SIG-M5 treated with dmso at 0.1 percent for 504 hours (cell line): ENCODE measurements at regions not wholly inside any gene's neighbourhood (a gene's known extent, or its start where the extent isn't known, plus 50 kb on each side); places are given as distances from the start of the nearest gene placed in this dataset.
"Not testable (repeated sequence)": the region's sequence is repeated elsewhere in the genome, so short reads cannot be mapped to it uniquely, and the experiment has no call there.

Experiments used
- DNase-seq: peaks from one replicate; lab custom pipeline; 2025; ENCODE audit not compliant: unreplicated experiment; lab: John Stamatoyannopoulos, UW

DNA sequence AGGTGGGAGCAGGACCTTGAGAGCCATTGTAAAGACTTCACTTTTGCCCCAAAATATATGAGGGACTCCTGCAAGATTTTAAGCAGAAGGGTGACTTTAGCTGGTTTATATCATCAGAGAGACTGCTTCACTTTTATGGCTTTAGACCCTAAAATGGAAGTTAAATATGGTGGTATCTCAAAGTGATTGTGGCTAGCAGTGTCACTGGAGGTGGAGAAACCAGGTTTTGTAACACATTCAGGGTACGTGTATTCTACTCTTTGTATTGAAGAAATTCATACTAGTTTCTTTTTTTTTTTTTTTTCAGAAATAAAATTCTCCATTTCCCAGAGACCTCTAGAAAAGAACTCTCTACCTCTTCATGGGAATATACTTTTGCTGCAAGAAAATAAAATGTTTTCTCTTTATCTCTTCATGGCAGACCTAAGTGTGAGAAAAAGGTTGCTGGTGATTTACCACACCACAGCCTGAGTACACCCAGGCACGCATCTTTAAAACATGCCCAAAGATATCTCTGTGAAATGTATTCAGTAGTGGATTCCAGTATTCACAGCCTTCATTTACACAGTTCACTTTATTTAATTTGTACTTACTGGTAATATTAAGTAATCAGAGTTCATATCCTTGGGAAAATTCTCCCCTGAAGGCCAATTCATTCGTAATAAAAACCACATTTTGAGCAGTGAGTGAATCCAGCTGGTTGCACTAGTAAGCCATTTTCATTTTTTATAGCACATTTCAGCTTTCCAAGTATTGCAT, 74.3 kb upstream of the GUCY1A1 start:
- no peak for DNase-seq

DNA sequence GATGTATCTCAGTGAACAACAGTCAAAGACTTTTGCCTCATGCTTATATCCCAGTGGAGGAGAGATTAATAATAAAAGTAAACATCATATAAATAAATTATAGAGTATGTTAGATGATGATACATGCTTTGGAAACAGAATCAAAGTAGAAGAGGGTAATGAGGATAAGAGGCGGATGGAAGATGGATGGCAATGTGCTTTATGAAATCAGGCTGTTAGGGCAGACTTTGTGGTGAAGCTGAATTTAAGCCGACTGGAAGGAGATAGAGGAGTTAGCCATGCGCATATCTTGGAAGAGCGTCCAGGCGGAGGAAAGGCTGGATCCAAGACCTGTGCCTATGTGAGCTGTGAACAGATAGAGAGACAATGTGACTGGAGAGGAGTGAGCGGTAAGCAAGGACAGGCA, 74.9 kb upstream of the GUCY1A1 start:
- DNase-seq, result no peak

DNA sequence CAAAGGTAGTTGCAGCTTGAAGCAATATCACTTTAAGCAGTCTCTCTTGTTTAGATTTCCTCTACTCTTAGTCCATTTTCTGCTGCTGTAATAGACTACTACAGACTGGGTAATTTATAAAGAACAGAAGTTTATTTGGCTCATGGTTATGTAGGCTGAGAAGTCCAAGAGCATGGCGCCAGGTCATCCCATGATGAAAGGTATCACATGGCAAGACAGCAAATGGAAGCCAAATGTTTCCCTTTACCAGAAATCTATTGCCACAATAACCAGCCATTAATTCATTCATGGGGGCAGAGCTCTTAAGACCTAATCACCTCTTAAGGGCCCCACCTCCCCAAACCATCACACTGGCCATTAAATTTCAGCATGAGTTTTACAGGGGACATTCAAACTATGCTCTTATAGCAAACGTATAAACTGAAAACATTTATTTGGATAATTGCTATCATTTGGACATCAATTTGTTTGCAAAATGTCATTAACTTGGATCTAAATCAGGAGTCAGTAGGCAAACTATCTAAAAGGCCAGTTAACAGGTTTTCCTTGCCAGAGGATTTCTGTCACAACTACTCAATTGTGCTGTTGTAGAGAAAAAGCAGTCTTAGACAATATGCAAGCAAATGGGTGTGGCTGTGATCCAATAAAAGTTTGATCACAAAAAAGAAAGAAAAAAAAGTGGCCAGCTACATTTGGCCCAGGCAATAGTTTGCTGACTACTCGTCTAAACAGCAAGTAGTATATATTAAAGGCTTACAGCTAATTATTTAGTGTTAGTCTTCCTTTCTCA, 75.7 kb upstream of the GUCY1A1 start:
- DNase-seq, result no peak

DNA sequence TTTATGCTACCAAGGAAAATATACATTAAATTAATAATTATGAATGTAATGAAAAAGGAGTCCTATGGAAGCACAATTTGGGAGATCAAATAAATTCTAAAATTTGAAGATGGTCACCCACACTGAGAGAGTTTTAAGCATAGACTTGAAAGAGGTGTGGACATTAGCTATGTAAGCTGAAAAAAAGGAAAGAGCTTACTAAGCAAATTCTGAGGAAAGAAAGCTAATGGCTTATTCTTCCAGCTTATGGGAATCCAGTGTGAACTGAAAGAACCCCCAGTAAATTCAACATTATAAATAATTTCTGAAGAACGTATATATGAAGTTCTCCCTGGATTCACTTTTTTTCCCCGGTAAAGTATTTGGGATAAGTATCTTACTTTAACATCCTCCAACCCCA, 78.2 kb upstream of the GUCY1A1 start:
- no peak for DNase-seq

DNA sequence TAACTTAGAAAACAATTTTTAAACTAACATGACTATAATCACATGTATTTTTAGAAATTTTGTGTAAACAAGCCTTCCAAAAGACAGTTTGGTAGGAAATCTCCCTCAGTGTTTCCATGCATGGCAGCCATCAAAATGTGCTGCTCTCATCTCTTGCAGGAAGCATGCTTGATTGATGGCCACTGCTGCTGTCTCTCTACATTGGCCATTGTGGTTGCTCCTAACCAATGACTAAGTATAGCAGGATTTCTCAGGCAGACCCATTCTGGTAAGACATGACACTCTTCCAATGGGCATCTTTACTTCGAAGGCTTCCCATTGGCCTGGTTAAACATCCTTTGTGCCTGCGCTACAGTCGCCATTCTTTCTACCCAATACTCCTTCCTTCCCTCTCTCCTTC, 78.9 kb upstream of the GUCY1A1 start:
- DNase-seq, result no peak

DNA sequence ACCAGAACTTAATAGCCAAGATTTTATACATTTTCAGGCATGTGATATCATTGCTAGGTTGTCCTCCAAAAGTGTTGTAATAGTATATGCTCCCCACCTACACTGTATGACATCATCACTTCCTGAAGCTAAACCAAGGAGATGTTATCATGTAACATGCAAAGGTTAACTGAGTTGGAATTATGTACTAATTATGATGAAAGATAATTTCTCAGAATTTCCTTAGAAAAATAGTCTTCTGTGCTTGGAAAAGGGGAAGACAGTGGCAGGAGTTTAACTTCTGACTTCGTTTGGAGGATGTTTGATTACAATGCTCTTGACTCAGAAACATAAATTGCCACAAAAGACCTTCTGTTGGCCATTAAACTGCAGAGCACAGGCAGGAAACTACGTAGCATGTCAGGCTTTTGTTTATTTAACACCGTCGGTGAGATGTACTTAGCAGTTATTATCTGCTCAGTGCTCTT, 83.6 kb upstream of the GUCY1A1 start:
- no peak for DNase-seq

DNA sequence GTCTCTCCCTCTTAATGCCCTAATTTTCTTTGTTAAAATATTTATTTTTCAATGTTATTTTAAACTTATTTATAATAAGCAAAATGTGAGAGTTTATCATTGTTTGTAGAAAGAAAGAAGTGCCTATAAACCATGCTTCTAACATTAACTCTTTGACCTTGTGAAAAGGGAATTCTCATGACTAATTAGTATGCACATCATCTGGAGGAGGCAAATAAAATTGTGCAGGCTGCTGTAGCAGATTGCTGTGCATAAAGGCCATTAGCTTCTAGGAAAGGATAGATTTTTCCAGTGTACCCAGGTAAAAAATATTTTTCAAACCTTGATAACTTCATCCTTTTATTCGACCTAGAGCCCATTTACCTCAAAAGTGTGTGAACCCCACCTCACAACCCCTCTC, 84.6 kb upstream of the GUCY1A1 start:
- DNase-seq, result no peak

DNA sequence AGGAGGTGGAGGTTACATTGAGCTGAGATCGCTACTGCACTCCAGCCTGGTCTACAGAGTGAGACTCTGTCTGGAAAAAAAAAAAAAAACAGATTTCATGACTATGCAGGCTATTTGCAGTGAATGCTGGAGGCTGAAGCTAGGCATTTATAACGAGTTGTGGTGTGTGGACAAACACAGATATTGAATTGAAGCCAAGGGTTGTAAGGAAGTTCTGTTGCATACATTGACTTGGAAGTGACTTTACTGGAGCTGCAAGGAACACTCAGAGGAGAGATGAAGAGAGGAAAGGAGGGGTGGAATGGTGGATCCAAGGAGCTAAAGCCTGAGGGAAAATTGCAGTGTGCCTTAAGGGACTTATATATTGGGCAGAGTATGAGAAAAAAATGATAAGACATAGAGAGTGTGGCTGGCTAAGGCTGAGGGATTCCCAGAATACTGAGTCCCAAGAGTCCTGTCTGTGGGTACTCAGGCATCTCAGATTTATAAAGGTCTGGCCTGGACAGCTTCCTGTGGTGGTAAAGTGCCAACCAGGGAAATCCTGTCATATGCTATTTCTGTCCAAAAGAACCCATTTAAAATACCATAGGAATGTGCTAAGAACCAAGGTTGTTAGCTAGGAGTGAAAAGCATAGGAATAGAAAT, 87.8 kb upstream of the GUCY1A1 start:
- no peak for DNase-seq

DNA sequence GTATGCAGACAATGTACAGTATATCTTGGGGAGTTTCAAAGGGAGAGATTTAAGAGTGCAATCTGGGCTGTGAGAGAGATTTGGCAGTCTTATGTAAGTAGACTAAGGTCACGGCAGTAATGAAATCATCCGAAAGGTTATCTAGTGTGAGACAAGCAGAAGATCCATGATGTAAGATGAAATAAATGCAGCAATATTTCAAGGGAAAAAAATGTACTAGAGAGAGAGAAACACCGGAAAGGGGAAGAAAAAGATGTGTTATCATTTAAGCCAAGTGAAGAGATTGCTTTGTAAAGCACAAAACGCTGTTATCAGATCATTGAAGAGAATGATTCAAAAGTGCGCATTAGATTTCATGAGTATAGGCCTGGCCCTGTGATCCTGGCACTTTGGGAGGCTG, 88.4 kb upstream of the GUCY1A1 start:
- no peak for DNase-seq

DNA sequence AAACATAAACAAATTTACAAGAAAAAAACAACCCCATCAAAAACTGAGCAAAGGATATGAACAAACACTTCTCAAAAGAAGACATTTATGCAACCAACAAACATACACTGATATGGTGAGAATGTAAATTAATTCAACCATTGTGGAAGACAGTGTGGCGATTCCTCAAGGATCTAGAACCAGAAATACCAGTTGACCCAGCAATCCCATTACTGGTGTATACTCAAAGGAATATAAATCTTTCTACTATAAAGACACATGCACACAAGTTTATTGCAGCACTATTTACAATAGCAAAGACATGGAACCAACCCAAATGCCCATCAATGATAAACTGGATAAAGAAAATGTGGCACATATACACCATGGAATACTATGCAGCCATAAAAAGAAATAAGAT, 92.3 kb upstream of the GUCY1A1 start:
- DNase-seq, result not testable (repeated sequence)

DNA sequence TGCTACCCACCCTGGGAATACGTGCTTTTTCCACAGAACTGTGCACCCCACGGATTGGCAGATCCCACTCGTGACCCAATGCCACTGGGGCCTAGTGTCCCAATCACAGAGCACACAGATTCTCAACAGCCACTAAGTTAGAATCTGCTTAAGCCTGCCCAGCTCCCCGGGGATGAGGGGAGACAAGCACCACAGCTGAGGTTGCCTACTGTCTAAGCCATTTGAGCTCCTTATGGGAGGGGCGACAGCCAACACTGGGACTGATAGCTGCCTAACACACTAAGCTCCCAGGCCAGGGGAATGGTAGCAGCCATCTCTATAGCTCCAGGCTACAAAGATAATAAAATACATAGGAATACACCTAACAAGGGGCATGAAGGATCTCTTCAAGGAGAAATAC, 93.5 kb upstream of the GUCY1A1 start:
- DNase-seq, result no peak

DNA sequence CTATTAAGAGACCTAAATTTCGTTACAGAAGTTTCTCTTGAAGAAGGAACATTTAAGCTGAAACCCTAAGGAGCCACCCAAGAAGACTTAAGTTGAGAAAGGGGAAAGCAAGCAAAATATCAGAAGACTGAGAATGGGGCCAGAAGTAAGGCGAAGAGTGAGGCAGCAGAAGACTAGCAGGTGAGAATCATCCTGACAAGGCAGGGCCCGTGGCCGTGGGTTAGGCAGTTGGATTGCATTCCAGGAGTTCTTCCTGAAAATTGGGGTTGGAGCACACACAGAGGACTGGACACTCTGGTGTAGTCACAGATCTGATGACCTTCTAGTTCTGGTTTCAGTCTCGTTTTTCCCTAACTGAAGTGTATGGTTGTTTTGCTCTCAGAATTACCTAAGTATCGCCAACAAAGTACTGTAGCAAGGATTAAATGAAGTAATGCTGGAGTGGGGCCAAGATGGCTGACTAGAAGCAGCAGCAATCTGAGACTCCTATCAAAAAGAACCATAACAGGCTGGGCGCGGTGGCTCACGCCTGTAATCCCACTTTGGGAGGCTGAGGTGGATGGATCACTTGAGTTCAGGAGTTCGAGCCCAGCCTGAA, 94.4 kb upstream of the GUCY1A1 start:
- DNase-seq, result no peak

DNA sequence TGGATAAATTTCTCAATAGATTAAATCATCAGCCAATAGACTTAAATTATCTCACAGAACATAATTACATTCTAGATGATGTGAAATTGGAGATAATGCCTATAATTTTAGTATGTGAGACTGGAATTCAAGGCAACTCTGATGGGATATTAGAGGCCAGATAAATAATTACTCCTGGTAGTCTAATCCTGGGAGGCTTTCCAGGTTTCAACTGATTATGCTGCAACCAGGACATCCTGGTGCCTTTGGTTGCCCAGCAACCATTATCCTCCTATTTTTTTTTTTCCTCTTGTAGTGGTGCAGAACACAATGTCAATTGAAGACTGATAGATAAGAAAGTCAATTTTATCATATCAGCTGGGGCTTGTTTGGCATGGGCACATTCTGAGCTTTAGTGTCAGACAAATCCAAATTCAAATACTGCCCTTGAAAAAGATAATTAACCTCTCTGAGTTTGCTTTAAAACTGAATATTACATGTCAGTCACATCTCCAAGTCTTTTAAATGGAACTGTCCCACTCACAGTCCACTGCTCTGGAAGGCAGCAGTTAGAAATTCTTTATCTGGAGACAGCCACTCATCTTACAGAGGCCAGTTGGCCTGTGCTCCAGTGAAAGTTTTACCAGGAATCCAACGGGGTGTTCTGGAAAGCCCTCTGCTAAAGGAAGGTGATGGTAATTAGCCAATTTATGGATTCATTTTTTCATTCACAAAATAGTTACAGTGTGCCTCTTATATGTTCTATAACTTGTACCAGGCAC, 95.3 kb upstream of the GUCY1A1 start:
- DNase-seq, result no peak

DNA sequence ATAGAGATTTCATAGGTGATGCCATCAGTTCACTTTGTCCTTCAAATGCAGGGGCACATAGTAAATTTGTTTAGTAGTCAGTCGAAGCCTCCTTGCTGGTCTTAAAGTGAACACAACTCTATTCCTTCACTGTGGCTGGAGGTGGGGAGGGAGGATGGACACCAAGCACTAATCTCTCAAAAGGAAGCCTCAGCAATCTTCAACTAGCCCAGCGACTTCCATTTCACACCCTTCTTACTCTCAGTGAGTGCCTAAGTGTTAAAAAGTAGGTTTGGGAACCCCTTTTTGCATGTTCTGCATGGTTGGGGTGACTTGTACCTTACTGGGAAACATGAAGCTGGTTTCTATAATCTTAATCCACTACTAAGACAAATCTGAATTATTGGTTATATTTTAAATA, 96.0 kb upstream of the GUCY1A1 start:
- DNase-seq, result no peak

DNA sequence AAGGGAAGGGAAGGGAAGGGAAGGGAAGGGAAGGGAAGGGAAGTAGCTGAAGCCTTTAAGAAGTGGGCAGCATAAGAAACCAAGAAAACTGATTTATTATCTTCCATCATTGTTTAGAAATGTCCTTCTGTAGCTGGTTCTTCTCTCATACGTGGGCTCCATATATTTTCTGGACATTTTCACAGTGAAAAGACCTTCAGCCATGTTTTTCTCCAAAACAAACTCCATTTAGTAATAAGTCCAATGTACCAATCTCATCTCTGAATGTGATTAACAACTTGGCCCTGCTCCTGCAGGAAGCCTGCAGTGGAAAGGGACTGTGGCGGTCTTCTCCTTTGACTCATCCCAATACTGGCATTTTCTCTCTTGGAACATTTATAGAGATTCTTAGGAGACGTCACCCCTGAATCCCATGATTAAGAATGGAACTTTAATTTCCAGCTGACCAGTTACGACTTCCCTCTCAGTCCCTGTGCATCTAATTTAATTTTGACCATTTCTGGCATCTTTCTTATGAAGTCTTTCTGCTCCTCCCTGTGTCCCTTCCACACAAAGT, 96.6 kb upstream of the GUCY1A1 start:
- no peak for DNase-seq

DNA sequence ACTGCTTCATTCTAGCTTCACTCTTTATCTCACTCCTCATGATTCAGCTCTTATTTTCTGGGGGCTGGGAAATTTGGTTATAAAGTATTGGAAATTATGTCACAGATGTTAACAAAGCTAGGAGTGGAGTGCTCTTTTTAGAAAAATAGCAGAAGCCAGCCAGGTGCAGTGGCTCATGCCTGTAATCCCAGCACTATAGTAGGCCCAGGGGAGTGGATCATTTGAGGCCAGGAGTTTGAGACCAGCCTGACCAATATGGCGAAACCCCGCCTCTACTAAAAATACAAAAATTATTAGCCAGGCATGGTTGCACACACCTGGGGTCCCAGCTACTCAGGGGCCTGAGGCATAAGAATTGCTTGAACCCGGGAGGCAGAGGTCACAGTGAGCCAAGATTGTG, 97.2 kb upstream of the GUCY1A1 start:
- DNase-seq, result no peak

DNA sequence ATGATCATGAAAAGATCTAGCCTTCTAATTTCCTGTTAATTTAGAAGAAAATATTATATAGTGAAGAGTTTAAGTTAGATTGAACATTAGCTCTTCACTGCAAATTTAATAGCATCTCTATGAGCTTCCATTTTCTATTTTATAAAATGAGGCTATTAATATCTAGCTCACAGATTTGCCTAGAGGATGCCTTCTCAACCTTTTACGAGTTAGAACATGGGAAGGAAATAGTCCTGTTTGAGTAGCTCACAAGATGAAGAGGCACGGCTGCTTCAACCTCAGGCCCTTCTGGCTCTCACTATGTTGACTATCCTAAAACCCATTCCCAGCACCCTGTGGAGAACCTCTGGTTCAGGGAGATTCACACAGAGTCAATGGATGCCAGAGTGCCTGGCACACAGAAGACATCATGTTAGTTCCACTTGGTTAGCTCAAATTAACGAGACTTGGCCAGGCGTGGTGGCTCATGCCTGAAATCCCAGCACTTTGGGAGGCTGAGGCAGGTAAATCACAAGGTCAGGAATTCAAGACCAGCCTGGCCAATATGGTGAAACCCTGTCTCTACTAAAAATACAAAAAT, 97.9 kb upstream of the GUCY1A1 start:
- no peak for DNase-seq

DNA sequence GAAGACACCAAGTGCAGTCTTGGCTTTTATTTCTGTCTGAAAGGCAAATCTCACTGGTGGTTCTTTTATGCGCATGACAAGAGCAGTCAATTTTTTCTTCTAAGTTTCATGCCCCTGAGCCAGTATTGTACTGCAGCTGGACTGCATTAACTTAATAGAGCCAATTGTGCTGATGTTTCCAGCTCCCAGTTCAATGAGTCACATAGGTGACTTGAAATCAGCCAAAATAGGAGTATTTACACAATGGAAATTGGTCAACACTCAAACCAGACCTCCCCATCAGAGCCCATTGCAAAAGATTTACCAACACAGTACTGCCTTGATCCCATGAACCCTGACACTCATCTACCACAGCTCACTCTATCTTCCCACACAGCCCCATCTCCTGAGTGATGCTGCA, 100.3 kb upstream of the GUCY1A1 start:
- no peak for DNase-seq

DNA sequence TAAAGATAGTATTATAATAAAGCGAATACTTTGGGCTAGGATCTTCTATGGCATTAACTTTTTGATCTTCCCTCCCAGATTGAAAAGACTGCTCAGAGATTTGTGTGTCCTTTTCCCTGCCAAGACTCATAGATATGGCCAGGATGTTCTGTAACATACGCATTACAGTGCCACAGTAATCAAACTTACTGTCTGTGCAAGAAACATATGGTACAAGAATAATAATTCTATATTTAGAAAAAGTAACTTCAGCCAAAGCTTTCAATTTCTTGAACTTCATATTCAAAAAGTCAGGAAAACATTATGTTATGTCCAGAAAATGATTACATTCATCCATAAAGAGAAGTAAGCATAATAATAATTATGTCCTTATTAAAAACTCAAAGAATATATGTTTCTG, 100.9 kb upstream of the GUCY1A1 start:
- no peak for DNase-seq

DNA sequence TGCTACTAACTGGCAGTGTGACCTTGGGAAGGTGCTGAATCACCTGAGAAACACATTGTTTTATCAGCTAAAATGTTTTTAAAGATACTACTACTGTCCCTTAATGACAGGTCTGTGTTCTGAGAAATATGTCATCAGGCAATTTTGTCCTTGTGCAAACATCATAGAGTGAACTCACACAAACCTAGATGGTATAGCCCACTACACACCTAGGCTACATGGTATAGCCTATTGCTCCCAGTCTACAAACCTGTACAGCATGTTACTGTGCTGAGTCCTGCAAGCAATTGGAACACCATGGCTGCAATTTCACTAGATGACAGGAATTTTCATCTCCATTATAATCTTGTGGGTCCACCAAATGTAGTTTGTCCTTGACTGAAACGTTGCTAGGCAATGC, 101.3 kb upstream of the GUCY1A1 start:
- DNase-seq, result no peak
